IMR-90 (cell line): ENCODE measurements at regions not wholly inside any gene's neighbourhood (a gene's known extent, or its start where the extent isn't known, plus 50 kb on each side); places are given as distances from the start of the nearest gene placed in this dataset.

ENCODE experiments used
- ATAC-seq: fragments of 200-7000 bp; cut with Tn5 transposase; 2 replicates; pipeline ENCODE4 v1.9.1; 2020; ENCODE audit warnings: low read depth, mild to moderate bottlenecking, moderate library complexity
- BruUV-seq: library from RNA; stranded (reverse); fragments of 400-500 nt; replicated peaks from 2 replicates; lab custom pipeline; 2021; lab: Mats Ljungman, UMichigan
- CTCF ChIA-PET: fragments of 300-600 bp; formaldehyde crosslinking; extraction: SDS; loops from one replicate; lab custom pipeline; 2021; ENCODE audit warnings: antibody characterized with exemption; lab: Yijun Ruan, JAX
- POLR2A ChIA-PET: fragments of 300-600 bp; sonication (Branson Sonifier 250); formaldehyde crosslinking; loops from one replicate; lab custom pipeline; 2022; ENCODE audit warnings: antibody characterized with exemption; ENCODE audit not compliant: unreplicated experiment; lab: Charles Lee
- DNase-seq: peaks from one replicate; pipeline ENCODE4 v3.0.0; 2013
- H2AFZ ChIP-seq: replicated peaks from 2 replicates; pipeline ENCODE3; 2013; ENCODE audit warnings: low read length, mild to moderate bottlenecking; ENCODE audit not compliant: poor library complexity
- H2AK5ac ChIP-seq: 2 replicates; pipeline ENCODE4 v1.6.1; 2013; ENCODE audit warnings: low read depth, low read length, inconsistent platforms
- H2AK9ac ChIP-seq: replicated peaks from 2 replicates; pipeline ENCODE3; 2013; ENCODE audit warnings: mild to moderate bottlenecking, low read depth, low read length, moderate library complexity; ENCODE audit not compliant: poor library complexity
- H2BK120ac ChIP-seq: 2 replicates; pipeline ENCODE4 v1.6.1; 2013; ENCODE audit warnings: low read depth, low read length, inconsistent platforms
- H2BK15ac ChIP-seq: 3 replicates; pipeline ENCODE4 v1.6.1; 2013; ENCODE audit warnings: low read depth, low read length, inconsistent platforms
- H2BK20ac ChIP-seq: 2 replicates; pipeline ENCODE4 v1.6.1; 2013; ENCODE audit warnings: low read depth, mild to moderate bottlenecking, inconsistent platforms, low read length, moderate library complexity
- H2BK5ac ChIP-seq: 2 replicates; pipeline ENCODE4 v1.6.1; 2013; ENCODE audit warnings: mild to moderate bottlenecking, low read depth, low read length, inconsistent platforms; ENCODE audit not compliant: poor library complexity, severe bottlenecking
- H3K14ac ChIP-seq: replicated peaks from 2 replicates; pipeline ENCODE4 v1.6.1; 2013; ENCODE audit warnings: low read depth, low read length, inconsistent platforms
- H3K18ac ChIP-seq: 2 replicates; pipeline ENCODE4 v1.6.1; 2013; ENCODE audit warnings: low read depth, low read length, control low read depth
- H3K23ac ChIP-seq: 2 replicates; pipeline ENCODE4 v1.6.1; 2013; ENCODE audit warnings: low read depth, low read length, inconsistent platforms
- H3K27ac ChIP-seq: 2 replicates; pipeline ENCODE4 v1.5.1; 2013; ENCODE audit warnings: mild to moderate bottlenecking, control low read depth, low read length; ENCODE audit not compliant: insufficient read depth
- H3K27me3 ChIP-seq: 2 replicates; pipeline ENCODE4 v1.6.1; 2013; ENCODE audit warnings: low read length; ENCODE audit not compliant: control insufficient read depth, insufficient read depth
- H3K36me3 ChIP-seq: 2 replicates; pipeline ENCODE4 v1.6.1; 2013; ENCODE audit warnings: low read length, mixed read lengths; ENCODE audit not compliant: control insufficient read depth, insufficient read depth
- H3K4ac ChIP-seq: 2 replicates; pipeline ENCODE4 v1.6.1; 2013; ENCODE audit warnings: low read depth, low read length, inconsistent platforms
- H3K4me1 ChIP-seq: 2 replicates; pipeline ENCODE4 v1.6.1; 2013; ENCODE audit warnings: low read length, mixed read lengths; ENCODE audit not compliant: control insufficient read depth, insufficient read depth
- H3K4me2 ChIP-seq: 2 replicates; pipeline ENCODE4 v1.6.1; 2013; ENCODE audit warnings: low read depth, mild to moderate bottlenecking, control low read depth, low read length, moderate library complexity
- H3K4me3 ChIP-seq: 2 replicates; pipeline ENCODE4 v1.5.1; 2013; ENCODE audit warnings: low read depth, mild to moderate bottlenecking, control low read depth, low read length, moderate library complexity; ENCODE audit not compliant: insufficient read depth
- H3K56ac ChIP-seq: 2 replicates; pipeline ENCODE4 v1.6.1; 2013; ENCODE audit warnings: low read length, inconsistent platforms; ENCODE audit not compliant: insufficient read depth; ENCODE audit errors: extremely low read depth
- H3K79me1 ChIP-seq, 2 experiments: 2 replicates each; pipeline ENCODE4 v1.6.1; 2013; ENCODE audit warnings: low read length in 2 of 2, inconsistent platforms in 1 of 2, low read depth in 1 of 2
- H3K9ac ChIP-seq: 2 replicates; pipeline ENCODE4 v1.6.1; 2013; ENCODE audit warnings: low read depth, low read length, control low read depth
- H3K9me1 ChIP-seq: 2 replicates; pipeline ENCODE4 v1.6.1; 2013; ENCODE audit warnings: low read length, inconsistent platforms; ENCODE audit not compliant: insufficient read depth
- H3K9me3 ChIP-seq: 2 replicates; pipeline ENCODE4 v1.6.1; 2013; ENCODE audit warnings: low read length; ENCODE audit not compliant: control insufficient read depth, insufficient read depth
- H4K20me1 ChIP-seq: 2 replicates; pipeline ENCODE4 v1.6.1; 2013; ENCODE audit warnings: low read length, inconsistent platforms; ENCODE audit not compliant: insufficient read depth
- H4K5ac ChIP-seq: 2 replicates; pipeline ENCODE4 v1.6.1; 2013; ENCODE audit warnings: mild to moderate bottlenecking, low read depth, low read length, control low read depth
- H4K8ac ChIP-seq, 2 experiments: 2 replicates each; pipeline ENCODE4 v1.6.1; 2013; ENCODE audit warnings: low read depth in 2 of 2, low read length in 2 of 2, control low read depth in 1 of 2, inconsistent platforms in 1 of 2
- H4K91ac ChIP-seq: 2 replicates; pipeline ENCODE4 v1.6.1; 2013; ENCODE audit warnings: low read depth, low read length, inconsistent platforms; ENCODE audit not compliant: insufficient read depth
- CEBPB ChIP-seq: IDR thresholded peaks from 2 replicates; pipeline ENCODE4 v1.6.1; 2012; ENCODE audit warnings: low read depth, low read length, improper control_type of control experiment
- CHD1 ChIP-seq: IDR thresholded peaks from 2 replicates; pipeline ENCODE4 v1.6.1; 2012; ENCODE audit warnings: low read depth, low read length, improper control_type of control experiment
- CTCF ChIP-seq: conservative IDR thresholded peaks from 2 replicates; pipeline ENCODE4 v1.5.1; 2012; ENCODE audit warnings: mild to moderate bottlenecking, low read depth, low read length, improper control_type of control experiment
- FOS ChIP-seq: fragments of 150-350 bp; IDR thresholded peaks from 2 replicates; pipeline ENCODE4 v1.6.1; 2016; ENCODE audit warnings: low read depth, low read length
- MAFK ChIP-seq: IDR thresholded peaks from 2 replicates; pipeline ENCODE4 v1.6.1; 2012; ENCODE audit warnings: low read depth, low read length, improper control_type of control experiment
- MAZ ChIP-seq: IDR thresholded peaks from 2 replicates; pipeline ENCODE4 v1.6.1; 2012; ENCODE audit warnings: low read depth, mild to moderate bottlenecking, low read length, improper control_type of control experiment, moderate library complexity, borderline replicate concordance
- MXI1 ChIP-seq: IDR thresholded peaks from 2 replicates; pipeline ENCODE4 v1.6.1; 2012; ENCODE audit warnings: low read depth, mild to moderate bottlenecking, low read length, moderate library complexity, borderline replicate concordance
- NFE2L2 ChIP-seq: fragments of 150-350 bp; IDR thresholded peaks from 2 replicates; pipeline ENCODE4 v1.6.1; 2016; ENCODE audit warnings: low read depth, mild to moderate bottlenecking, low read length
- POLR2A ChIP-seq: IDR thresholded peaks from 2 replicates; pipeline ENCODE4 v1.6.1; 2012; ENCODE audit warnings: mild to moderate bottlenecking, low read depth, low read length
- RAD21 ChIP-seq: IDR thresholded peaks from 2 replicates; pipeline ENCODE4 v1.6.1; 2012; ENCODE audit warnings: low read length, improper control_type of control experiment
- RCOR1 ChIP-seq: IDR thresholded peaks from 2 replicates; pipeline ENCODE4 v1.6.1; 2012; ENCODE audit warnings: mild to moderate bottlenecking, low read length, improper control_type of control experiment; ENCODE audit not compliant: insufficient replicate concordance
- RFX5 ChIP-seq: IDR thresholded peaks from 2 replicates; pipeline ENCODE4 v1.8.0; 2012; ENCODE audit warnings: low read depth, mild to moderate bottlenecking, low read length, moderate library complexity
- SMC3 ChIP-seq: fragments of 150-350 bp; IDR thresholded peaks from 2 replicates; pipeline ENCODE4 v1.6.1; 2016; ENCODE audit warnings: low read depth, mild to moderate bottlenecking, antibody characterized with exemption, low read length, moderate library complexity
- WGBS, 2 experiments: methylation state at CpG; one replicate each; pipeline versions ENCODE4 v1.1.5 to v1.1.7; 2013; ENCODE audit warnings: missing lambda C conversion rate in 2 of 2; ENCODE audit not compliant: insufficient read length in 1 of 2; ENCODE audit errors: extremely low coverage in 2 of 2; 5-methylcytosine and 5-hydroxymethylcytosine counted together
- dilution Hi-C: fragments of 300-500 bp; cut with HindIII; formaldehyde crosslinking; loops from one replicate; pipeline ENCODE4 v1.14.3; 2018; ENCODE audit warnings: low sequenced_read_pairs; ENCODE audit not compliant: unreplicated experiment
- in situ Hi-C: fragments of 300-500 bp; cut with MboI; formaldehyde crosslinking; loops from 3 replicates; pipeline ENCODE4 v1.14.3; 2019; ENCODE audit warnings: low sequenced_read_pairs, inconsistent platforms, mixed read lengths
- intact Hi-C: fragments of 100-400 bp; cut with micrococcal nuclease; formaldehyde crosslinking; loops from 2 replicates; pipeline ENCODE4 v1.10.0; 2022
- TF ChIP-seq, protein P1 (sequence below): fragments of 150-350 bp; IDR thresholded peaks from 2 replicates; pipeline ENCODE4 v1.6.1; 2017; ENCODE audit warnings: mild to moderate bottlenecking, antibody characterized with exemption, low read length, low read depth
- TF ChIP-seq, protein P2 (sequence below): fragments of 150-350 bp; IDR thresholded peaks from 2 replicates; pipeline ENCODE4 v1.6.1; 2016; ENCODE audit warnings: low read depth, mild to moderate bottlenecking, low read length, moderate library complexity, borderline replicate concordance

GRCh38 chr12:86730233-86730632, 474.0 kb upstream of the MGAT4C start:
- H2BK20ac ChIP-seq: no peak overlapping the region
- H3K27me3 ChIP-seq: no peaks in the 10 kb centered on the region
- POLR2A ChIA-PET: no interaction called here
- WGBS, 2 experiments: no CpG with 5 or more reads among the region's 2 CpGs
- H4K91ac ChIP-seq: no peak overlapping the region
- H2BK120ac ChIP-seq: no peak overlapping the region
- TF ChIP-seq CTCF (no peak), POLR2A (no peak), RCOR1 (no peak), NFE2L2 (no peak), RAD21 (no peak), MXI1 (no peak), SMC3 (no peak), FOS (no peak), CHD1 (no peak), MAZ (no peak), CEBPB (no peak), RFX5 (no peak), MAFK (no peak)
- TF ChIP-seq, protein P1, sequence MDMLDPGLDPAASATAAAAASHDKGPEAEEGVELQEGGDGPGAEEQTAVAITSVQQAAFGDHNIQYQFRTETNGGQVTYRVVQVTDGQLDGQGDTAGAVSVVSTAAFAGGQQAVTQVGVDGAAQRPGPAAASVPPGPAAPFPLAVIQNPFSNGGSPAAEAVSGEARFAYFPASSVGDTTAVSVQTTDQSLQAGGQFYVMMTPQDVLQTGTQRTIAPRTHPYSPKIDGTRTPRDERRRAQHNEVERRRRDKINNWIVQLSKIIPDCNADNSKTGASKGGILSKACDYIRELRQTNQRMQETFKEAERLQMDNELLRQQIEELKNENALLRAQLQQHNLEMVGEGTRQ: no peak
- TF ChIP-seq, protein P2, sequence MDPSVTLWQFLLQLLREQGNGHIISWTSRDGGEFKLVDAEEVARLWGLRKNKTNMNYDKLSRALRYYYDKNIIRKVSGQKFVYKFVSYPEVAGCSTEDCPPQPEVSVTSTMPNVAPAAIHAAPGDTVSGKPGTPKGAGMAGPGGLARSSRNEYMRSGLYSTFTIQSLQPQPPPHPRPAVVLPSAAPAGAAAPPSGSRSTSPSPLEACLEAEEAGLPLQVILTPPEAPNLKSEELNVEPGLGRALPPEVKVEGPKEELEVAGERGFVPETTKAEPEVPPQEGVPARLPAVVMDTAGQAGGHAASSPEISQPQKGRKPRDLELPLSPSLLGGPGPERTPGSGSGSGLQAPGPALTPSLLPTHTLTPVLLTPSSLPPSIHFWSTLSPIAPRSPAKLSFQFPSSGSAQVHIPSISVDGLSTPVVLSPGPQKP: no peak
- dilution Hi-C loops (no loop called here), intact Hi-C loops (no loop called here), in situ Hi-C loops (no loop called here)
- no peaks in the 10 kb centered on the region for H3K9me1 ChIP-seq
- no peak overlapping the region for H3K4ac ChIP-seq
- no peak overlapping the region for H2AK5ac ChIP-seq
- ATAC-seq (no peak), DNase-seq (no peak)
- H3K9me3 ChIP-seq: no peaks in the 10 kb centered on the region
- H3K27ac ChIP-seq: no peak overlapping the region
- no peak overlapping the region for H4K8ac ChIP-seq
- CTCF ChIA-PET: no interaction called here
- no peak overlapping the region for H2BK15ac ChIP-seq
- H3K56ac ChIP-seq: no peak overlapping the region
- H3K9ac ChIP-seq: no peak overlapping the region
- no peak overlapping the region for H3K23ac ChIP-seq
- peaks cover 3% of the 10 kb centered on the region for H3K4me1 ChIP-seq
- BruUV-seq: no TSS peak
- H4K5ac ChIP-seq: no peak overlapping the region
- H3K4me2 ChIP-seq: no peak overlapping the region
- no peak overlapping the region for H3K18ac ChIP-seq
- H2AK9ac ChIP-seq: no peak overlapping the region
- no peak overlapping the region for H3K14ac ChIP-seq
- no peak overlapping the region for H2BK5ac ChIP-seq
- no peak overlapping the region for H2AFZ ChIP-seq
- no peaks in the 10 kb centered on the region for H3K36me3 ChIP-seq
- H3K4me3 ChIP-seq: no peak overlapping the region
- no peaks in the 10 kb centered on the region for H3K79me1 ChIP-seq
- H4K20me1 ChIP-seq: no peaks in the 10 kb centered on the region
